ENCODE measurements at regions not wholly inside any gene's neighbourhood (a gene's known extent, or its start where the extent isn't known, plus 50 kb on each side); places are given as distances from the start of the nearest gene placed in this dataset.

DNA sequence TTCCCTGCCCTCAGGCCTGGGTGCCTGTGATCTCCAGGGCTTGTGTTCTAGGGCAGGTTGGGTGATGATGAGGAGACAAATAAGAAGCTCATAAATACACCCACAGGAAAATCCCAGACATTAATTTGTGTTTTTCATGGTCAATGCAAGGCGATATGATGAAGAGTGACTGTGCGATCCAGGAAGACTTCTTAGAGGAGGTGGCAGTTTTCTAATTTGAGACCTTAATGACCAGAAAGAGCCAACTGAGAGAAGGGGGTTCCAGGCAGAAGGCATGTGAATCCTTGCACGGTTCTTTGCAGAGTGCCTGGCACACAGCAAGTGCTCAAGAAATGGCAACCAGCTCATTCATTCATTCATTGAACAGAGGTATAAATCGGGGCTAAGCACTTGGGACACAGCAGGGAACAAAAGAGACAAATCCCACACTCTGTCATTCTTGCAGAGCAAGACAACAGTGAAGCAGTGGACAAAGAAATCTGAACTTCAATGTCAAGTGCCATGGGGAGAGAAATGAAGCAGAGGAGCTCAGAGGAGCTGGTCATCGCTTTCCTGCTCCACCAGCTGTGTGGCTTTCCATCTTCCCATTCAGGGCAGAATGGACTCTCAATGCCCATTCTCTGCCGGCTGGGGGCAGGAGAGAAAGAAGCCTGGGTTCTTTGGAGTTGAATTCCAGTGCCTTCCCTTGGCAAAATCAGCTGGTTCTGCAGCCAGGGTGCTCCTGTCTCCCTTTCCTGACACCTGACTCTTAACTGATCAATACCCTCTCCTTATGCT lies 128.3 kb downstream of the AACS start:
- DNase-seq (ENCODE audit: low read depth), result no peak

DNA sequence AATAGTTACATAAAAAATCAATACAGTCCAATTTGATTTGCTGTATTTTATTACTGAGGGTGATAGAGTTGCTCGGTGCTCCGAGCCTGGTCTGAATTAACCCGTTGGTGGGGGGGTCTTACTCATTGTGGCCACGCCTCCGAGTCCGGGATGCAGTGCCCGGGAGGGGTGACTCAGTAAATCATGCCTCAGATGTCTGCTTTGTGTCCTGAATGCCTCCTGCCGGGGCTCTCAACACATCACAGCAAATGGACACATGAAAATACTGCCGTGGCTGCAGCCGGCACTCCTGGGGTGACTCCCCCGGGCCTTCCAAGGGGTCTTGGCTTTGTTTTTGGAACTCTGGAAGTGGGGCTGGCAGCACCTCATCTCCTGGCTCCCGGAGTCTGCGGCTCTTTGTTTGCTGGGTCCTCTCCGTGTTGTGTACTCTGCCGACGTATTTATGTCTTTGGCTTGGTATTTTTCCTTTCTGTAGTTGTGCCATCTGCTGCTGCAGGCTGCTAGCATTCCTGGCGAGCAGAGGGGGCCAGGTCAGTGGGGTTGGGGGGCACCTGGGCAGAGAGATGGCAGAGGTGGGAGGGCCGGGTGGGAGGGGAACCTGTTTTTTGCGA lies 129.0 kb downstream of the AACS start:
- no peak for DNase-seq (ENCODE audit: low read depth)

DNA sequence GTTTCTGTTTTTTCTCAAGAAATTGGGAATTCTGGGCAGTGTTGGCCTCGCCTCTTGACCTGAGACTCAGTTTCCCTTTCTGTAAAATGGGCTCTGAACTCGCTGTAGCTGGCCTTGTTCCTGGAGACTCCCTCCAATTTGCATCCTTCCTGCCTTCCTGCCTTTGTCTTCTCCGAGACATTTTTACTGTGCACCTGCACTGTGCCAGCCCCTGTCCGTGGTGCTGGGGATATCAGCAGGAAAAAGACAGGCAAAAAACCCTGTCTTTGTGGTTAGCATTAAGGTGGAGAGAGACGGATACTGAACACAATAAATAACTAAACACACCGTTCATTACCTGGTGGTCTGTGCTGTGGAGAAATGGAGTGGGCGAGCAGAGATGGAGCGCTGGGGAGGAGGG lies 129.8 kb downstream of the AACS start:
- no peak for DNase-seq (ENCODE audit: low read depth)

DNA sequence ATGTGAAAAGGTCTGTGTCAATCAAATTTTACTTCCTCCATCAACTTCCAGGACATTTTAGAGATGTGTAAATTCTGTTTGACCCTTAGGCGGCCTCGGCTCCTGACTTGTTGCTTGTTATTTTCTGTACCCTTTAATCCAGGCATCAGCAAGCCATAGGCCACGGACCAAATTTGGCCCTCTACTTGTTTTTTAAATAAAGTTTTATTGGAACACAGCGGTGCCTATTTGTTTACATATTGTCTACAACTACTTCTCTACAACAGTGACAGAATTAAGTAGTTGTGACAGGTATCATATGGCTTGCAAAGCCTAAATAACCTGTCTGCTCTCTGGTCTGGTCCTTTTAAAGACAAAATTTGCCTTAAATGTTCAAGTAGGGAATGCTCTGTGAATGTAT lies 132.1 kb downstream of the AACS start:
- DNase-seq (ENCODE audit: low read depth), result no peak

DNA sequence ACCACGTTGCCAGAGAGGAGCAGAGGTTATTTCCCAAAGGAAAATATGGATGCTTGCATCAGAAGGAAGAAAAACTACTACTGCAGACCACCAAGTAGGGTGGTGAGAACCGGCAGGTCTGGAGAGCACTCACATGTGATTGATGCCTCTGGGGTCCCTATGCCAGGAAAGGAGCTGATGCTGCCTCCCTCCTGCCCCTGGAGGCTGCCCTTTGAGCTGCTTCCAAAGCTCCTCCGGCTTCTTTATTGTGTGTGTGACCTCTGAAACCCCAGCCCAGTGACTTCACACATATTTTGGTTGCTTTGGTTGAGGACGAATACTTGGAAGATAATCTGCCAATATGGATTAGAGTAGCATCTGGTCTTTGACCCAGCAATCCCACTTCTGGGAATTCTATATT lies 133.4 kb downstream of the AACS start:
- no peak for DNase-seq (ENCODE audit: low read depth)

DNA sequence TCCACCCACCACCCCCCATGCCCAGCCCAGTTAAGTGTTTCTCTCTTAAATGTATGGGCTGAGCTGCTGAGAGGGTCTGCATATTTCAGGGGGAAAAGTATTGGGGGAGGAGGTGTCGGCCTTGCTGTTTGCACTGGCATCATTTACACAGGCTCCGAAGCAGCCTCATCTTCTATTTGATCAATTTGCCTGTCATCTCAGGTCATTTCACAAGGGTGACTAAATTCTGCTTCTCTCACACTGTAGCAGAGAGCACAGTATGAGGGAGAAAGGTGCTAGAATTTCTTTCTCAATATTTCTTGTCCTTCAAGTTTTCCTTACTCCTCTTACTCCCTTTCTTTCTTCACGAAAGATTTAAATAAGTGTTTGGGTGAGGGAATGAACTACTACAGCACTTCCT lies 135.9 kb downstream of the AACS start:
- no peak for DNase-seq (ENCODE audit: low read depth)

DNA sequence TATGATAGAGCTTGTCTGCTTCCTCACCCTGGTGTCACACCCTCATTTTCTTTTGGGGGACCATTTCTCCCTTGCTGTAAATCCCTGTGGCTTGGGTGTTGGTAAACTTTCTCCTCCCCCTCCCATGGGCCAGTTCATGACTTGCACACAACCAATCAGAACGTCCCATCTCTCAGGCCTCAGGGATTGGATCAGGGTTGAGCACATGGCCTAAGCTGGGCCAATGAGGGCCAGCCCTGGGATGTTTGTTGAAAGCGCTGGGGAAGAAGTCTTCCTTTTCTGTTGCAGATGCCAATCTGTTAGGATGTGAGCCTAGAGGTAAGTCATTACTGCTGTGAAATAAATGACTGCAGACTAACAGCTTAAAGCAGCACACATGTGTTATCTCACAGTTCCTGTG lies 136.7 kb downstream of the AACS start:
- no peak for DNase-seq (ENCODE audit: low read depth)

DNA sequence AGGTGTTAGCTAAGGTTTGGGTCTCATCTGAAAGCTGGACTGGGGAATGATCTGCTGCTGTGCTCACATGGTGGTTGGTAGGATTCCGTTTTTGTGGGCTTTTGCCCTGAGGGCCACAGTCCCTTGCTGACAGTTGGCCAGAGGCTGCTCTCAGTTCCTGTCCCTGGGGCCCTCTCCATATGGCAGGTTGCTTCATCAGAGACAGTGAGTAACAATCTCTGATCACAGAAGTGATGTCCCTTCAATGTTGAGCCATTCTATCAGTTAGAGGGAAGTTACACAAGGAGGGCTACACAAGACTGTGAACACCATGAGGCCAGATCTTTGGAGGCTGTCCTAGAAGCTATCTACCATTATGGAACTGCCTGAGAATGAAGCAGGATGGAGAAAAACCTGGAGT lies 137.2 kb downstream of the AACS start:
- no peak for DNase-seq (ENCODE audit: low read depth)

DNA sequence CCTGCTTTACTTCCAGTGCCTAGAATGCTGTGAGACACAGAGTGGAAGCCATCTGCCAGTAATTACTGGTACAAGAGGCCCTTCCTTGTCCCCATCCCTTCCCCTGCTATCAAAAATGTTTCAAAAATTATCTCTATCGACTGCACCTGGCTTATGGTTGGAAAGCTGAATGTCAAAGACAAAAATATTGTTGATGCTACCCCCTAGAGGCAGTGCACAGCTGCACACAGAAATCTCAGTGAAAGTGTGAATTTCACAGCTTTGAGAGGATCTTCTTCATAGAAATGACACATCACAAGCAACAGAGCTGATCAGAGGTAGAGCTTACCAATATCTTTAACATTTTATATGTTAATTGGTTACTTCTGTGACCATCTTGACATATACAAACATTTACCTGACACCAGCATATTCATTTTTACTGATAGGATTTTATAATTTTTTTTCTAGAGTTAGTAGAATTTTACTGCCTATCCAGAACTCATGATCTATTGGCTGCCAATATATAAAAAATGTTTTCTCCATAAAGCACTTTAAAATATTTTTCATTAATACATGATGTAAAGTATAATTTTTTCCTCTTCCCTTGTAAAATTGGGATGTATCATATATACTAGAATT lies 138.0 kb downstream of the AACS start:
- DNase-seq (ENCODE audit: low read depth), result no peak

DNA sequence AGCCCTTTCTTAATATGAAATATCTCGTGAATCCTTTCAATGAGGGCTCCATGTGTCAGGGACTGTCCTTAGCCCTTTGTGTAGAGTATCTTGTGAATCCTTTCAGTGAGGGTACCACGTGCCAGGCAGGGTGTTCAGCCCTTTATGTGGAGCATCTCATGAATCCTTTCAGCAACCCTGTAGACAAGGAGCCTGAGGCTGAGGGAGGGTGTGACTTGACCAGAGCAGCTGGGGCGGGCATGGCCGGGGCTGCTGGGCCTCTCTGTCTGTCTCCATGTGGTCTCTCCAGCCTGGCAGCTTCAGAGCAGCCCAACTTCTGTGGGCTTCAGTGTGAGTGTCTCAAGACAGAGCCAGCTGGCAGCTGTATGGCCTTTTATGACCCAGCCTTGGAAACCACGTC lies 140.2 kb downstream of the AACS start:
- DNase-seq (ENCODE audit: low read depth), result no peak

DNA sequence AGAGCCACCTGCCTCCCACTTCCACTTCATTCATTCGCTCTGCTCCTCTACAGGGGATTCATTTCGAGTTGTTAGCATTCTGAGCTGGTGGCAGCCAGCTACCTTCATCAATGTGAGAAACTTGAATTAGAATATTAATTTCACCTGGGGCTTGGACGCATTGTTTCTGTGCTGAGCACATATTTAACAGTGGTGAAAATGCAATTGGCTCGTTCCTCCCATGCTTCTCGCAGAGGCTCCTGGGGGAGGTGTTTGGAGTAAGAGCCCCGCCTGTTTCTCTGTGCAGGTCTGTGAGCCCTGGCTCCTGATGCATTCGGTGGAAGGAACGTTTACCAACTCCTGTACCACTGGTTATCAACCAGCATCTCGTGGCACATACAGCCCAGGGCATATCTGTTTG lies 141.5 kb downstream of the AACS start:
- DNase-seq (ENCODE audit: low read depth), result no peak

DNA sequence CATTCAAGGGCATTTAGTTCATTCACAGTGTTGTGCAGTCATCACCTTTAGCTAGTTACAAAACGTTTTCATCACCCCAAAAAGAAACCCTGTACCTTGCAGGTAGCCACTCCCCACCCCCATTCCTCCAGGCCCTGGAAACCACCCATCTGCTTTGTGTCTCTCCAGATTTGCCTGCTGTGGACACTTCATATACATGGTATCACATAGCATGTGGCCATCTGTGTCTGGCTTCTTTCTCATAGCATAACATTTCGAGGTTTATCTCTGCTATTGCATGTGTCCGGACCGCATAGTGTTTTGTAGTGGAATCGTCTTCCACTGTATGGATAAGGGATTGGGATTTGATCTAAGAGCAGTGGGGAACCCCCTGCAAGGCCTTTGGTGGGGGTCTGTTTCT lies 143.1 kb downstream of the AACS start:
- DNase-seq (ENCODE audit: low read depth), result no peak

DNA sequence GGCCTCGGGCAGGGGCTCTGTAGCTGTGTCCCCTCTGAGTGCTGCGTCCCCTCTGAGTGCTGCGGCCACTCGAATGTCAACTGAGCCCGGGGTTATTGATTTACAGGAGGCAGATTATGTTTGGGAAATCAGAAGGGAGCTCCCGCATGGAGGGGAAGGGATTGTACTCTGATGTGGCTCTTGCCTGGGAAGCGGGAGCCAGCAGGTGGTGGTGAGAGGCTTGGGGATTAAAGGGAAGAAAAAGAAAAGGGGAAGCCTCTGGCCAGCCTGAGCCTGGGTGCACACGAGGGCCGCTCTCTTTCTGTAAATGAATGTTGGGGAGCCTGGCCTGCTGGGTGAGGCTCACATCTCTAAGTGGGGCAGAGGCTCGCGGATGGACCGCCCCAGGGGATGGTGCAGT lies 143.7 kb downstream of the AACS start:
- DNase-seq (ENCODE audit: low read depth), result no peak

DNA sequence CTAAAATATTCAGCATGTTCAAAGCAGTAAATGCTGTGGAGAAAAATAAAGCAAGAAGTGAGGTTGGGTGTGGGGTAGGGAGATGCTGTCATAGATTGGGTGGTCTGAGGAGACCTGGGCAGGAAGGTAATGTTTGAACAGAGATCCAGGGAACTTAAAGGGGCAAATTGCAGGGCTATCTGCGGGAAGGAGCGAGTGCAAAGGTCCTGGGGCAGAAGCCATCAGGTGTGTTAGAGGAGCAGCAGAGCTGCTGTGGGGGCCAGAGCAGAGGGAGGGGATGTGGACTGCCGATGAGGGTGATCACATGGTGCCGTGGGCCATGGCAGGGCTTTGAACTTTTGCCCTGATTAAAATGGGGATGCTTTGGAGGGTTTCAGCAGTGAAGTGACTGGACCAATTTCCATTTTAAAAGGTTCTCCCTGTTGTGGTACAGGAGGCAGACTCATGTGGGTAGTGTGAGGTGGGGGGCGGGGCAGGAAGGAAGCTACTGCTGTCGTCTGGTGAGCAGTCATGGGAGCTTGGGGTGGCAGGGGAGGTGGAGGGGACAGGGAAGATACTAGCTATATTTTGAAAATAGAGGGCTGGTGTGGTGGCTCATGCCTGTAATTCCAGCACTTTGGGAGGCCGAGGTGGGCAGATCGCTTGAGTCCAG lies 145.0 kb downstream of the AACS start:
- no peak for DNase-seq (ENCODE audit: low read depth)

DNA sequence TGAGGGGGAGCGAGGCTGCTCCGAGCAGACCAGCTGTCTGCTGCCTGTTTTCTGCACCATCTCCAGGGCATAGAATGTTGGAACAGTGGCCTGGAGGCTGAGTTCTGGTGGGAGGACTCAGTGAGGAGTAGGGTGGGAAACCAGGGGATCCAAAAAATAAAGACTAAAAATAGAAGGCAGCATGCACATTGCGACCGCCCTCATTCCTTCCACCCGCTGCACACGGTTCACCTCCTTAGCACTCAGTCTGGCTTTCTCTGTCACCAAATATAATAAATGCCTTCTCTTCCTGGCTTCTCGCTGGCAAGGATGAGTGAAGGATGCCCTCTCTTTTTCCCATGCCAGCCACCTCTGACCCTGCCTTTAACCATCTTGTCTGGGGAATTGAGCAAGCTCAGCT lies 146.2 kb downstream of the AACS start:
- DNase-seq (ENCODE audit: low read depth), result no peak

DNA sequence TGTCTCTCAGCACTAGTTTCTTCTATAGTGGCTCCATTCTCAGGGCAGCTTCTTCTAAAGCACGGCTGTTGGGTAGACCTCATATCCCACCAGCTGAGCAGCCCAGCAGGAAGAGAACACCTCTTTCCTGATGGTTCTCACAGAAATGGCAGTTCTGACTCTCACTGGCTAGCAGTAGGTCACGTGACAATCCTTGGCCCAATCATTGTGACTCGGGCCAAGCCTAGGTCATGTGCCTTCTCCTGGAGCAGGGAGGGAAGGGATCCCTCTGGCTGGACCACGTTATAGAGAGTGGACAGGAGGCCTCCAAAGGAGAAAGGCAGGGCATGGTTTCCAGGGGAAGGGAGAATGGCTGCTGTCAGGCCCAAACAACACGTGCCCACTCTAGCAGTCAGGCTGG lies 149.1 kb downstream of the AACS start:
- no peak for DNase-seq (ENCODE audit: low read depth)

DNA sequence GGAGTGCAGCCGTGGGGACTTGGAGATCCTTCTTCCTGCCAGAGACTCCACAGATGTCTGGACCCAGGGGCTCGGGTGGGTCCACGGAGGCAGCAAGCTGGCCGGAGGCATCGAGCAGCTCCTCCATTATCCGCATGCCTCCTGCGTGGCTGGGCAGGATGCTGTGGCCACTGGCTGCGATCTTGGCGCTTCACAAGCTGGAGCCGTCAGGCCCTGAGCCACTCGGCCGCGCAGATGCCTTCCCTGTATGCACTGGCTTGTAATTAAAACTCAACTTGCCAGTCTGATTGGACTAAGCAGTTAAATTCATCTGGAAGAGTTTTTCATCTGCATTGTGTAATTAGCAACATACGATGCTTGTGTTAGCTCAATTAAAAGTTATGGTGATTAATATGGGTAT lies 151.5 kb downstream of the AACS start:
- no peak for DNase-seq (ENCODE audit: low read depth)

DNA sequence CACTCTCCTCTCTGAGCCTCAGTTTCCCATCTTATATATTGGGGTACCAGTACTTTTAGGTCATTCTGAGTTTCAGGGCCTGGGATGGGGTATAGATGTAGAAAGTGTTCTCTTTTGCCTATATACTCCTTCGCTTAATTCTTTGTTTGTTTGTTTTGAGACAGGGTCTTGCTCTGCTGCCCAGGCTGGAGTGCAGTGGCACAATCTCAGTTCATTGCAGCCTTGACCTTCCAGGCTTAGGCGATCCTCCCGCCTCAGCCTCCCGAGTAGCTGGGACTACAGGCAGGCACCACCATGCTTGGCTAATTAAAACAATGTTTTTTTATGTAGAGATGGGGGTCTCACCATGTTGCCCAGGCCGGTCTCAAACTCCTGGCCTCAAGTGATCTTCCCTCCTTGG lies 152.1 kb downstream of the AACS start:
- no peak for DNase-seq (ENCODE audit: low read depth)

DNA sequence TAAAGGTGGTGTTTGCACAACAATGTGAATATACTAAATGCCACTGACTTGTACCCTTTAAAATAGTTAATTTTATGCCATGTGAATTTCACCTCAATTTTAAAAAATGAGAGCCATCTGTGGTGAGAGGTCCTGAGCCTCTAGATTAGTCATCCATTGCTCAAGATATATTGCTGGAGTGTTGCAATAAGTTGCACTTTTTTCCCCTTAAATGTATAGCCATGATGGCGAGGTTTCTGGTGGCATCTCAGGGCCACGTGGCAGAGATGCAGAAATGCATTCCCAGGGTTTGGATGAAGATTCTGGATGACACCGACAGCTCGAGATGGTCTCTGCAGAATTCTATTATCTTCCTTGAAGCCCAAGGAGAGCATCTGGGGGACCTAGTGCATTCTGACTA lies 153.7 kb downstream of the AACS start:
- no peak for DNase-seq (ENCODE audit: low read depth)

DNA sequence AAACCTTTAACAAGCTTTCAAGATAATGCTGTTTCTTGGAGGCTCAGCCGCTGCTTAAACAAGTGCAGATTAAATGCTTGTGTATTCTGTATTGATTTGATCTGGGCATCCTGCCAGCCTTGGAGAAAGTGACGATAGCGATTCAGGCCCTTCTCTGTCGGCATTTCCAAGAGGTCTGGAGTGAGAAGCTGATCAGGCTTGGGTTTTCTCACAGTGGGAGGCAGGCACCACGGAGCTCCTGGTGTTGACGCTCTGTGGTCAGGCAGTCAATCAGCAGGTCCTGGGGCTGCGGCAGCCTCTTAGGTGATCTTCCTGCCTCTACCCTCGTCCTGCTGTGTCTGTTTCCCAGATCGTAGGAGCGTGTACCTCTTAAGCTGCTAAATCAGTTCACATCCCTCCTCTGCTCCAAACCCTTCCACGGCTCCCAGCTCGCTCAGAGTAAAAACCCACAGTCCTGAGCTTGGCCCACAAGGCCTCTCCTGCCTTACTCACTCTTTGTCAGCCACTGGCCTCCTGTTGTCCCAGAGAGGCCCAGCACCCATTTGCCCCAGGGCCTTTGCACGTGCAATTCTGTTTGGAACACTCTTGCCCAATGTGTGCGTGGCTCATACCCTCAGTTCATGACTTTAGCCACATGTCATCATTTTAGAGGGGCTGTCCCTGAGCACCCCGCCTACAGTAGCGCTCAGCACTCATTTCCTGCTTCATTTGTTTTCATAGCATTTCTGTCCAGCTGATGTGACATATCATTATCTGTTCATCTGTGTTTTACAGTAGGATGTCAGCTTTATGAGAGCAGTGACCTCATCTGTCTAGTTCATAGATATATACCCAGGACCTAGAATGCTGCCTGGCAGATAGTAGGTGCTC lies 155.4 kb downstream of the AACS start:
- no peak for DNase-seq (ENCODE audit: low read depth)

DNA sequence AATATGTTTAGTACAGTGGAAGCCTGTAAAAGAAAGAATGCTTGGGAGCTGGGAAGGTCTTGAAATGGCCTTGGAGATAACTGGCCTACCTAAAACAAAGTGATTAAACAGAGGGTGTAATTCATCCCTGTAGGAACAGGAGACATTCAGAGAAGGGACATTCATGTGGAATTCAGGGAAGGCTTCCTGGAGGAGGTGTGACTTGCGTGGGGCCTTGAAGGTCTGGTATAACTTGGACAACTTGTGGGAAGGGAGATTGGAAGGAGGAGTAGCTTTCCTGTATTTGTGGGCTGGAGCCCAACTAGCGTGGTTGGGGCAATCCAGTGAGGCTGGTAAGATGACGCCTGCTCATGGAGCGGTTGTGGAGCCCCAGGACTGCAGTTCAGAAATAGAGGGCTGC lies 156.4 kb downstream of the AACS start:
- DNase-seq (ENCODE audit: low read depth), result no peak

DNA sequence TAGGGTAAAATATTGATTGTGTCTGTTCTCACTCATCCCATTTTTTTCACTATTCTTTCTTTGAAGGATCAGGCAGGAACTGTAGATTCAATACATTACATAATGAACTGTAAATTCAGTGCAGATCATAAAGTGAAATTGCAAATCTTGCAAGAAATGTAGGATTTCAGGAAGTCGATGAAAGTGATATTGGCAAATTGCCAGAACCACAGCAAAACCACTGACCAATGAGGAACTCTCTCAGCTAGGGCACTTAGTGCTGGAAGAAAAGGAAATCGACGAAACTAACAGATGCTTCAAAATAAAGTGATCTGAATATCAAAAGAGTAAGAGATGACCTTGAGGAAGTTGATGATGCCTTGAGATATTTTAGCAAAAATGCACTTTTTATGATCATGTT lies 157.6 kb downstream of the AACS start:
- DNase-seq (ENCODE audit: low read depth), result no peak
